ENCODE measurements at regions not wholly inside any gene's neighbourhood (a gene's known extent, or its start where the extent isn't known, plus 50 kb on each side); places are given as distances from the start of the nearest gene placed in this dataset.

GRCh38 chr17:10899281-10899680 is 61.4 kb upstream of the PIRT start:
- H3K9me3 ChIP-seq (ENCODE audit: control insufficient read depth, insufficient read depth, low read depth, low read length), result no peaks in the 10 kb centered on the region
- TF ChIP-seq ZNF660 (tag by site-specific recombination; IDR thresholded peaks at IDR 0.05) (no peak), ZNF76 (tag by site-specific recombination; IDR thresholded peaks at IDR 0.05; ENCODE audit: borderline replicate concordance, low read depth) (no peak), ZBTB6 (tag by site-specific recombination; IDR thresholded peaks at IDR 0.05) (no peak), YY2 (tag by site-specific recombination; IDR thresholded peaks at IDR 0.05) (no peak), ZNF394 (tag by site-specific recombination; IDR thresholded peaks at IDR 0.05; ENCODE audit: borderline replicate concordance) (no peak), ZNF623 (tag by site-specific recombination; IDR thresholded peaks at IDR 0.05) (no peak), EGR2 (tag by site-specific recombination; IDR thresholded peaks at IDR 0.05; ENCODE audit: low read depth) (no peak)
- no peak overlapping the region for H3K4me3 ChIP-seq (ENCODE audit: low read depth, low read length)
- CTCF ChIA-PET, result interaction anchor here (3.5 kb wide), 1 partner anchor 23 kb away, joined by 16 read pairs; no protein-coding TSS in a partner anchor
- no peaks in the 10 kb centered on the region for H3K36me3 ChIP-seq (ENCODE audit: control insufficient read depth in 2 of 2, insufficient read depth in 1 of 2, low read length in 2 of 2)
- H3K27ac ChIP-seq (ENCODE audit: extremely low read depth, low read depth, low read length), result no peak overlapping the region
- H3K4me1 ChIP-seq (ENCODE audit: control insufficient read depth, insufficient read depth, low read length), result no peaks in the 10 kb centered on the region
- POLR2A ChIA-PET, result no interaction called here

- TF ChIP-seq ZNF664 (tag by site-specific recombination; IDR thresholded peaks at IDR 0.05) (no peak), HOXC10 (CRISPR knock-in tag; IDR thresholded peaks at IDR 0.05) (no peak), ZNF362 (tag by site-specific recombination; IDR thresholded peaks at IDR 0.05) (no peak), HIC1 (tag by site-specific recombination; IDR thresholded peaks at IDR 0.05) (no peak), GLI4 (tag by site-specific recombination; IDR thresholded peaks at IDR 0.05) (no peak), OSR2 (tag by site-specific recombination; IDR thresholded peaks at IDR 0.05) (no peak), ZNF600 (tag by site-specific recombination; IDR thresholded peaks at IDR 0.05) (no peak), BCL11A (tag by site-specific recombination; IDR thresholded peaks at IDR 0.05; ENCODE audit: low read depth) (no peak), YY1 (tag by site-specific recombination; IDR thresholded peaks at IDR 0.05) (no peak), ZNF791 (tag by site-specific recombination; IDR thresholded peaks at IDR 0.05) (no peak), ZNF311 (tag by site-specific recombination; IDR thresholded peaks at IDR 0.05; ENCODE audit: borderline replicate concordance) (no peak)
- POLR2A ChIA-PET, result no interaction called here
- H3K9me3 ChIP-seq (ENCODE audit: control insufficient read depth, insufficient read depth, low read depth, low read length), result no peaks in the 10 kb centered on the region
- no peaks in the 10 kb centered on the region for H3K4me1 ChIP-seq (ENCODE audit: control insufficient read depth, insufficient read depth, low read length)
- H3K36me3 ChIP-seq (ENCODE audit: control insufficient read depth in 2 of 2, insufficient read depth in 1 of 2, low read length in 2 of 2), result no peaks in the 10 kb centered on the region
- H3K27ac ChIP-seq (ENCODE audit: extremely low read depth, low read depth, low read length), result no peak overlapping the region
- CTCF ChIA-PET, result interaction anchor here (0.8 kb wide), 1 partner anchor 76 kb away, joined by 3 read pairs; no protein-coding TSS in a partner anchor
- H3K4me3 ChIP-seq (ENCODE audit: low read depth, low read length), result no peak overlapping the region
Observed at GRCh38 chr17:10894220-10894619, 56.3 kb upstream of the PIRT start.

- no peak overlapping the region for H3K27ac ChIP-seq (ENCODE audit: extremely low read depth, low read depth, low read length)
- CTCF ChIA-PET, result no interaction called here
- no peaks in the 10 kb centered on the region for H3K9me3 ChIP-seq (ENCODE audit: control insufficient read depth, insufficient read depth, low read depth, low read length)
- no peaks in the 10 kb centered on the region for H3K36me3 ChIP-seq (ENCODE audit: control insufficient read depth in 2 of 2, insufficient read depth in 1 of 2, low read length in 2 of 2)
- POLR2A ChIA-PET, result no interaction called here
- 0 out of 2 replicates have a peak, but pooled peaks cover 3% of the 10 kb centered on the region for H3K4me1 ChIP-seq (ENCODE audit: control insufficient read depth, insufficient read depth, low read length)
- no peak overlapping the region for H3K4me3 ChIP-seq (ENCODE audit: low read depth, low read length)
- TF ChIP-seq ZNF114 (tag by site-specific recombination; IDR thresholded peaks at IDR 0.05) (no peak), ZBTB10 (tag by site-specific recombination; IDR thresholded peaks at IDR 0.05) (no peak), SP7 (tag by site-specific recombination; IDR thresholded peaks at IDR 0.05) (no peak), ZFP41 (tag by site-specific recombination; IDR thresholded peaks at IDR 0.05; ENCODE audit: borderline replicate concordance) (no peak), ZNF16 (tag by site-specific recombination; IDR thresholded peaks at IDR 0.05; ENCODE audit: low read depth) (no peak), ZNF777 (tag by site-specific recombination; IDR thresholded peaks at IDR 0.05; ENCODE audit: borderline replicate concordance) (no peak), ZNF138 (tag by site-specific recombination; IDR thresholded peaks at IDR 0.05; ENCODE audit: borderline replicate concordance) (no peak), SP2 (tag by site-specific recombination; IDR thresholded peaks at IDR 0.05) (no peak)
Observed at GRCh38 chr17:10888858-10889257, 51.0 kb upstream of the PIRT start.
